Central memory CD8-positive, alpha-beta T cell (primary cell): ENCODE measurements at regions not wholly inside any gene's neighbourhood (a gene's known extent, or its start where the extent isn't known, plus 50 kb on each side); places are given as distances from the start of the nearest gene placed in this dataset.

Experiments used
- ATAC-seq: fragments of 150-1000 bp; cut with Tn5 transposase; replicated peaks from 2 replicates; pipeline ENCODE4 v1.10.0; 2022; ENCODE audit warnings: mild to moderate bottlenecking, moderate FRiP score, moderate number of reproducible peaks; ENCODE audit not compliant: poor library complexity, severe bottlenecking; ENCODE audit errors: extremely low read depth
- DNase-seq, 2 donors: peaks; one replicate each; pipeline ENCODE4 v3.0.0; 2021; ENCODE audit warnings: low spot score in 2 of 2
- H3K27ac Mint-ChIP-seq: one replicate; pipeline ENCODE4 v1.8.0; 2022; ENCODE audit warnings: low read depth, mild to moderate bottlenecking, moderate library complexity, mixed read lengths
- H3K27me3 Mint-ChIP-seq: one replicate; pipeline ENCODE4 v1.8.0; 2022; ENCODE audit warnings: mixed read lengths
- H3K36me3 Mint-ChIP-seq: one replicate; pipeline ENCODE4 v1.8.0; 2022; ENCODE audit warnings: mild to moderate bottlenecking, moderate library complexity, mixed read lengths; ENCODE audit not compliant: insufficient read depth
- H3K4me1 Mint-ChIP-seq: one replicate; pipeline ENCODE4 v1.8.0; 2022; ENCODE audit warnings: mixed read lengths
- H3K4me3 Mint-ChIP-seq: one replicate; pipeline ENCODE4 v1.8.0; 2022; ENCODE audit warnings: mild to moderate bottlenecking, moderate library complexity, mixed read lengths
- H3K9me3 Mint-ChIP-seq: one replicate; pipeline ENCODE4 v1.8.0; 2022; ENCODE audit warnings: mixed read lengths

- Mint-ChIP-seq H3K4me1 (no peaks in the 10 kb centered on the region), H3K27ac (no peak overlapping the region), H3K36me3 (no peaks in the 10 kb centered on the region), H3K4me3 (no peak overlapping the region), H3K9me3 (no peaks in the 10 kb centered on the region), H3K27me3 (peaks cover 14% of the 10 kb centered on the region)
- no peak for DNase-seq
- no peak for ATAC-seq
These were observed 57.5 kb downstream of the RPL27A start for GRCh38 chr11:8740129-8740528.

- no peak overlapping the region for H3K4me3 Mint-ChIP-seq
- H3K27me3 Mint-ChIP-seq: peaks cover 50% of the 10 kb centered on the region
- H3K9me3 Mint-ChIP-seq: no peaks in the 10 kb centered on the region
- H3K27ac Mint-ChIP-seq: no peak overlapping the region
- no peak for DNase-seq
- H3K36me3 Mint-ChIP-seq: no peaks in the 10 kb centered on the region
- no peaks in the 10 kb centered on the region for H3K4me1 Mint-ChIP-seq
- ATAC-seq: no peak
These were observed 61.8 kb downstream of the RPL27A start for GRCh38 chr11:8744423-8744822.

GRCh38 chr11:8745431-8746253 lies 63.0 kb downstream of the RPL27A start:
- no peaks in the 10 kb centered on the region for H3K9me3 Mint-ChIP-seq
- peaks cover 50% of the 10 kb centered on the region for H3K27me3 Mint-ChIP-seq
- ATAC-seq (no peak), DNase-seq (no peak)
- H3K4me1 Mint-ChIP-seq: no peaks in the 10 kb centered on the region
- H3K36me3 Mint-ChIP-seq: no peaks in the 10 kb centered on the region
- H3K27ac Mint-ChIP-seq: no peak overlapping the region
- no peak overlapping the region for H3K4me3 Mint-ChIP-seq

GRCh38 chr11:8746331-8746974 lies 63.9 kb downstream of the RPL27A start:
- H3K9me3 Mint-ChIP-seq: no peaks in the 10 kb centered on the region
- no peak overlapping the region for H3K4me3 Mint-ChIP-seq
- H3K27ac Mint-ChIP-seq: no peak overlapping the region
- no peaks in the 10 kb centered on the region for H3K4me1 Mint-ChIP-seq
- no peak for DNase-seq
- no peaks in the 10 kb centered on the region for H3K36me3 Mint-ChIP-seq
- peaks cover 56% of the 10 kb centered on the region for H3K27me3 Mint-ChIP-seq
- ATAC-seq: no peak

GRCh38 chr11:8747173-8747572 lies 64.6 kb downstream of the RPL27A start:
- peaks cover 61% of the 10 kb centered on the region for H3K27me3 Mint-ChIP-seq
- DNase-seq: no peak

GRCh38 chr11:8748317-8748716 lies 65.7 kb downstream of the RPL27A start:
- Mint-ChIP-seq H3K4me3 (no peak overlapping the region), H3K9me3 (no peaks in the 10 kb centered on the region), H3K4me1 (no peaks in the 10 kb centered on the region), H3K27me3 (peaks cover 56% of the 10 kb centered on the region), H3K36me3 (no peaks in the 10 kb centered on the region), H3K27ac (no peak overlapping the region)
- DNase-seq: no peak
- no peak for ATAC-seq

More at GRCh38 chr11:8747173-8747572, 64.6 kb downstream of the RPL27A start:
- no peak for ATAC-seq
- Mint-ChIP-seq H3K36me3 (no peaks in the 10 kb centered on the region), H3K4me1 (no peaks in the 10 kb centered on the region), H3K4me3 (no peak overlapping the region), H3K9me3 (no peaks in the 10 kb centered on the region), H3K27ac (no peak overlapping the region)

- H3K4me1 Mint-ChIP-seq: no peaks in the 10 kb centered on the region
- no peaks in the 10 kb centered on the region for H3K9me3 Mint-ChIP-seq
- no peaks in the 10 kb centered on the region for H3K36me3 Mint-ChIP-seq
- no peak overlapping the region for H3K27ac Mint-ChIP-seq
- ATAC-seq (no peak), DNase-seq (no peak)
- H3K27me3 Mint-ChIP-seq: peaks cover 56% of the 10 kb centered on the region
- no peak overlapping the region for H3K4me3 Mint-ChIP-seq
These were observed 66.6 kb downstream of the RPL27A start for GRCh38 chr11:8749202-8749601.

- ATAC-seq (no peak), DNase-seq (no peak)
- H3K27me3 Mint-ChIP-seq: peaks cover 16% of the 10 kb centered on the region
- H3K36me3 Mint-ChIP-seq: no peaks in the 10 kb centered on the region
- no peaks in the 10 kb centered on the region for H3K4me1 Mint-ChIP-seq
- no peaks in the 10 kb centered on the region for H3K9me3 Mint-ChIP-seq
- H3K4me3 Mint-ChIP-seq: no peak overlapping the region
- no peak overlapping the region for H3K27ac Mint-ChIP-seq
These were observed 71.6 kb downstream of the RPL27A start for GRCh38 chr11:8754241-8754640.

- no peaks in the 10 kb centered on the region for H3K9me3 Mint-ChIP-seq
These were observed 73.6 kb downstream of the RPL27A start for GRCh38 chr11:8756201-8756600.

GRCh38 chr11:8757047-8757446 lies 74.5 kb downstream of the RPL27A start:
- no peak for DNase-seq
- Mint-ChIP-seq H3K36me3 (no peaks in the 10 kb centered on the region), H3K27ac (no peak overlapping the region), H3K9me3 (no peaks in the 10 kb centered on the region), H3K4me1 (no peaks in the 10 kb centered on the region), H3K27me3 (peaks cover 4% of the 10 kb centered on the region), H3K4me3 (no peak overlapping the region)
- no peak for ATAC-seq

More at GRCh38 chr11:8756201-8756600, 73.6 kb downstream of the RPL27A start:
- Mint-ChIP-seq H3K4me1 (no peaks in the 10 kb centered on the region), H3K27ac (no peak overlapping the region), H3K36me3 (no peaks in the 10 kb centered on the region), H3K27me3 (peaks cover 12% of the 10 kb centered on the region), H3K4me3 (no peak overlapping the region)
- DNase-seq (no peak), ATAC-seq (no peak)

GRCh38 chr11:8757533-8757932 lies 74.9 kb downstream of the RPL27A start:
- no peak for ATAC-seq
- no peaks in the 10 kb centered on the region for H3K4me1 Mint-ChIP-seq
- H3K4me3 Mint-ChIP-seq: no peak overlapping the region
- no peaks in the 10 kb centered on the region for H3K27me3 Mint-ChIP-seq
- no peaks in the 10 kb centered on the region for H3K36me3 Mint-ChIP-seq
- no peak overlapping the region for H3K27ac Mint-ChIP-seq
- no peaks in the 10 kb centered on the region for H3K9me3 Mint-ChIP-seq
- DNase-seq: no peak

- H3K27me3 Mint-ChIP-seq: no peaks in the 10 kb centered on the region
- ATAC-seq (no peak), DNase-seq (no peak)
- no peaks in the 10 kb centered on the region for H3K4me1 Mint-ChIP-seq
- no peak overlapping the region for H3K27ac Mint-ChIP-seq
- H3K36me3 Mint-ChIP-seq: no peaks in the 10 kb centered on the region
- no peak overlapping the region for H3K4me3 Mint-ChIP-seq
- H3K9me3 Mint-ChIP-seq: no peaks in the 10 kb centered on the region
These were observed 76.1 kb downstream of the RPL27A start for GRCh38 chr11:8758619-8759169.

GRCh38 chr11:8759634-8760033 lies 77.0 kb downstream of the RPL27A start:
- H3K4me3 Mint-ChIP-seq: no peak overlapping the region
- DNase-seq: no peak
- no peak overlapping the region for H3K27ac Mint-ChIP-seq
- no peak for ATAC-seq
- H3K9me3 Mint-ChIP-seq: no peaks in the 10 kb centered on the region
- H3K4me1 Mint-ChIP-seq: no peaks in the 10 kb centered on the region
- H3K36me3 Mint-ChIP-seq: no peaks in the 10 kb centered on the region
- H3K27me3 Mint-ChIP-seq: no peaks in the 10 kb centered on the region
